ENCODE measurements at regions not wholly inside any gene's neighbourhood (a gene's known extent, or its start where the extent isn't known, plus 50 kb on each side); places are given as distances from the start of the nearest gene placed in this dataset.

- POLR2A ChIA-PET = no interaction called here
- CTCF ChIA-PET = no interaction called here
- no peak for TF ChIP-seq CTCF (IDR thresholded peaks at IDR 0.05; ENCODE audit: control extremely low read depth, extremely low read depth, low read depth, missing control alignments)
- no peak for DNase-seq (ENCODE audit: extremely low spot score)
Measured at GRCh38 chr1:199861020-199861795, 166.3 kb upstream of the NR5A2 start.

- ChIA-PET CTCF (no interaction called here), POLR2A (no interaction called here)
- DNase-seq (ENCODE audit: extremely low spot score) = no peak
- TF ChIP-seq CTCF (IDR thresholded peaks at IDR 0.05; ENCODE audit: control extremely low read depth, extremely low read depth, low read depth, missing control alignments) = no peak
Measured at GRCh38 chr1:199862047-199862446, 165.5 kb upstream of the NR5A2 start.

GRCh38 chr1:199866210-199866617, 161.3 kb upstream of the NR5A2 start:
- TF ChIP-seq CTCF (IDR thresholded peaks at IDR 0.05; ENCODE audit: control extremely low read depth, extremely low read depth, low read depth, missing control alignments) = no peak
- DNase-seq (ENCODE audit: extremely low spot score) = no peak
- CTCF ChIA-PET = no interaction called here
- POLR2A ChIA-PET = no interaction called here

DNA sequence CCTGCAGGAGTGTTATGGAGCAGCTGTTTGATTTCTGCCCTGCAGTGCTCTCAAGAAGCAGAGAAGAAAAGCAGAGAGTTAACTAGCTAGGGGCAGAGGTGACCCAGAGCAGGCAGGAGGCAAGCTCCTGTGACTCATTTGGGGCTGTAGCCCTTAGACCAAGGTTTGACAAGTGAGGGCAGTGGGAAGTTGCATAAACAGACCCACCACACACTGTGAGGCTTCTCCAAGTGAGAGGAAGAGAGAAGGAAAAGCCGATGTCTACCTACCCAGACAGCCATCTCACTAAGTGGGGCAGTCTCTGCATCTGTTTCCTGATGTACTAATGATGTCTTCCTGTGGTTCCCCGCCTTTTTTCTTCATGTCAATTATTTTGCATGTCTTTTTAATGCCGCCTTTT, 159.9 kb upstream of the NR5A2 start:
- no peak for TF ChIP-seq CTCF (IDR thresholded peaks at IDR 0.05; ENCODE audit: control extremely low read depth, extremely low read depth, low read depth, missing control alignments)
- no peak for DNase-seq (ENCODE audit: extremely low spot score)
- POLR2A ChIA-PET = no interaction called here
- CTCF ChIA-PET = interaction anchor here (1.9 kb wide), 1 partner anchor 10 kb away, joined by 5 read pairs; no protein-coding TSS in a partner anchor

DNA sequence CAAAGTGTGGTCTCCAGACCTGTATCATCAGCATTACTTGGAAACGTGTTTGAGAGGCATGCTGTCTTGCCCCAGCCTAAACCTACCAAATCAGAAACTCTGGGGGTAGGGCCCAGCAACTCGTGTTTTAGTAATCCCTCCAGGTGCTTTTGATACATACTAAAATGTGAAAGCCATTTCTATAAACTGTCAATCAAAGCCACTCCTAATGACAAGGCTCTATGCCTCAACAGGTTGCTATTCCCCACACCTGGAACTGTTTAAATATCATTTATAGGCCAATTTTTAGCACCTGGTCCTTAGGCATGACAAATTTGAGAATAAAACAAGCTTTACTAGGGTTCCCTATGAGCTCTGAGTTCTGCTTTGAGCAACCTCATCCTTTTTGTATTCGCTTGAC, 158.7 kb upstream of the NR5A2 start:
- no peak for DNase-seq (ENCODE audit: extremely low spot score)
- CTCF ChIA-PET = interaction anchor here (1.9 kb wide), 1 partner anchor 9 kb away, joined by 5 read pairs; no protein-coding TSS in a partner anchor
- POLR2A ChIA-PET = no interaction called here
- no peak for TF ChIP-seq CTCF (IDR thresholded peaks at IDR 0.05; ENCODE audit: control extremely low read depth, extremely low read depth, low read depth, missing control alignments)

DNA sequence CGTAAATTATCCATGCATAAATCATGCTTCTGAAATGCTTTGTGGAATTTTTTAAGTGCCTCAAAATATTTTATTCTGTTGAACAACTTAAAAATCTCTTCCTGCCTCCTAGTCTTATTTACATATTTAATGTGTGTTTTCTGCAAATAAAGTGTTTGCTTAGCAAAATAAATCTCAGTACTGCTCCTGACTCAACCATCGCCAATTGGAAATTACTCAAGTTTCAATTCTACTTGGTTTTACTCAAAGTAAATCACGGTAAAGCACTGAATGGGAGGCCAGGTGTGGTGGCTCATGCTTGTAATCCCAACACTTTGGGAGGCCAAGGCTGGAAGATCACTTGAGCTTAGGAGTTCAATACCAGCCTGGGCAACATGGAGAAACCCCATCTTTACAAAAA, 152.2 kb upstream of the NR5A2 start:
- TF ChIP-seq CTCF (IDR thresholded peaks at IDR 0.05; ENCODE audit: control extremely low read depth, extremely low read depth, low read depth, missing control alignments) = no peak
- no peak for DNase-seq (ENCODE audit: extremely low spot score)
- CTCF ChIA-PET = no interaction called here
- POLR2A ChIA-PET = no interaction called here
